Trophoblast cell (in vitro differentiated cells and primary cell): ENCODE measurements at regions not wholly inside any gene's neighbourhood (a gene's known extent, or its start where the extent isn't known, plus 50 kb on each side); places are given as distances from the start of the nearest gene placed in this dataset.

Source experiments
- DNase-seq, 2 donors: peaks; one replicate each; pipeline ENCODE4 v3.0.0-alpha.2; 2016
- H2AFZ ChIP-seq: 2 replicates; pipeline ENCODE4 v1.6.1; 2013; ENCODE audit warnings: low read length, moderate library complexity, mild to moderate bottlenecking; ENCODE audit not compliant: insufficient read depth, poor library complexity
- H2AK5ac ChIP-seq: 2 replicates; pipeline ENCODE4 v1.6.1; 2013; ENCODE audit warnings: mild to moderate bottlenecking, low read length
- H2BK120ac ChIP-seq: 2 replicates; pipeline ENCODE4 v1.6.1; 2013; ENCODE audit warnings: low read length, mild to moderate bottlenecking, moderate library complexity; ENCODE audit not compliant: insufficient read depth, poor library complexity
- H2BK12ac ChIP-seq: 2 replicates; pipeline ENCODE4 v1.6.1; 2013; ENCODE audit warnings: mild to moderate bottlenecking, low read length, moderate library complexity
- H2BK5ac ChIP-seq: 2 replicates; pipeline ENCODE4 v1.6.1; 2013; ENCODE audit warnings: low read length, low read depth, moderate library complexity, mild to moderate bottlenecking; ENCODE audit not compliant: poor library complexity
- H3K14ac ChIP-seq: 2 replicates; pipeline ENCODE4 v1.6.1; 2013; ENCODE audit warnings: mild to moderate bottlenecking, low read length
- H3K18ac ChIP-seq: 2 replicates; pipeline ENCODE4 v1.6.1; 2013; ENCODE audit warnings: mild to moderate bottlenecking, low read length
- H3K23ac ChIP-seq: 2 replicates; pipeline ENCODE4 v1.6.1; 2013; ENCODE audit warnings: low read length
- H3K27ac ChIP-seq: 2 replicates; pipeline ENCODE4 v1.5.1; 2013; ENCODE audit warnings: low read depth, mild to moderate bottlenecking, inconsistent platforms, low read length, moderate library complexity
- H3K27me3 ChIP-seq: 2 replicates; pipeline ENCODE4 v1.6.1; 2013; ENCODE audit warnings: inconsistent platforms, mild to moderate bottlenecking, low read length, moderate library complexity; ENCODE audit not compliant: insufficient read depth
- H3K36me3 ChIP-seq, 2 experiments: 1 replicate in 1 of 2; 2 replicates in 1 of 2; pipeline ENCODE4 v1.6.1; 2013; ENCODE audit warnings: low read length in 2 of 2, mild to moderate bottlenecking in 2 of 2, moderate library complexity in 1 of 2; ENCODE audit not compliant: insufficient read depth in 2 of 2, control insufficient read depth in 1 of 2
- H3K4ac ChIP-seq: 2 replicates; pipeline ENCODE4 v1.6.1; 2013; ENCODE audit warnings: low read depth, mild to moderate bottlenecking, low read length, moderate library complexity
- H3K4me1 ChIP-seq, 2 experiments: 1 replicate in 1 of 2; 2 replicates in 1 of 2; pipeline ENCODE4 v1.6.1; 2013; ENCODE audit warnings: low read length in 2 of 2, mild to moderate bottlenecking in 2 of 2, moderate library complexity in 1 of 2; ENCODE audit not compliant: insufficient read depth in 2 of 2, control insufficient read depth in 1 of 2
- H3K4me2 ChIP-seq: 2 replicates; pipeline ENCODE4 v1.6.1; 2013; ENCODE audit warnings: inconsistent platforms, mild to moderate bottlenecking, low read length, moderate library complexity
- H3K4me3 ChIP-seq: 2 replicates; pipeline ENCODE4 v1.5.1; 2013; ENCODE audit warnings: mild to moderate bottlenecking, low read depth, low read length, inconsistent platforms
- H3K79me1 ChIP-seq: one replicate; pipeline ENCODE4 v1.6.1; 2013; ENCODE audit warnings: low read length
- H3K79me2 ChIP-seq: 2 replicates; pipeline ENCODE4 v1.6.1; 2013; ENCODE audit warnings: low read length, mild to moderate bottlenecking; ENCODE audit not compliant: control insufficient read depth, insufficient read depth, poor library complexity
- H3K9ac ChIP-seq: 2 replicates; pipeline ENCODE4 v1.6.1; 2013; ENCODE audit warnings: mild to moderate bottlenecking, low read length
- H3K9me3 ChIP-seq: 2 replicates; pipeline ENCODE4 v1.6.1; 2013; ENCODE audit warnings: low read depth, mild to moderate bottlenecking, control low read depth, inconsistent platforms, low read length; ENCODE audit not compliant: insufficient read depth
- H4K12ac ChIP-seq: 2 replicates; pipeline ENCODE4 v1.6.1; 2013; ENCODE audit warnings: low read depth, mild to moderate bottlenecking, low read length, moderate library complexity
- H4K8ac ChIP-seq: 2 replicates; pipeline ENCODE4 v1.6.1; 2013; ENCODE audit warnings: low read depth, mild to moderate bottlenecking, low read length, moderate library complexity
- H4K91ac ChIP-seq: one replicate; pipeline ENCODE4 v1.6.1; 2013; ENCODE audit warnings: low read depth, mild to moderate bottlenecking, low read length, moderate library complexity
- WGBS: extraction: QIAGEN DNeasy Blood & Tissue Kit; methylation state at CpG from one replicate; pipeline ENCODE4 v1.1.7; 2013; ENCODE audit warnings: missing lambda C conversion rate; ENCODE audit not compliant: insufficient read length, insufficient coverage; ENCODE audit errors: extremely low coverage; 5-methylcytosine and 5-hydroxymethylcytosine counted together

DNA sequence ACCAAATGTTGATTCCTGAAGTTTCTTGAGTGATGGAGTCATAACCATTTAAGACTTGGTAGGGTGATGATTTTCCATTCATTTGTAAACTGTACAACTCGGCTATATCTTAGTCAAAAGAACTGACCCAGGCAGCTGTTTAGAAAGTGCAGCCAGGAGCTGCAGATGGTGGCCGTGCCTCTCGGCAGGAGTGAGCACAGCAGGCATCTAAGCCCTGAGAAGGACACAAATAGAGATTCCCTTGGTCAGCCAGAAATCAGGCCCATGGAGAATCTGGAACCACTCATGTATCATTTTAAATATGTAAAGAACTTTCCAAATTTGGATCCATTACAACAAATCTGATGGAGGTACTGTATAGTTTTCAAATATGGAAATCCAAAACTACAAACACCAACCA, 177.0 kb upstream of the AKR1E2 start:
- no peaks in the 10 kb centered on the region for H3K9me3 ChIP-seq
- H3K79me2 ChIP-seq: no peaks in the 10 kb centered on the region
- H2BK5ac ChIP-seq: no peak overlapping the region
- H3K14ac ChIP-seq: no peak overlapping the region
- H3K4me3 ChIP-seq: no peak overlapping the region
- H3K27ac ChIP-seq: no peak overlapping the region
- H2BK120ac ChIP-seq: no peak overlapping the region
- H3K27me3 ChIP-seq: no peaks in the 10 kb centered on the region
- H2BK12ac ChIP-seq: no peak overlapping the region
- no peak overlapping the region for H3K4me2 ChIP-seq
- no peaks in the 10 kb centered on the region for H3K36me3 ChIP-seq
- DNase-seq: no peak
- no peak overlapping the region for H3K18ac ChIP-seq
- H3K79me1 ChIP-seq: peaks cover 7% of the 10 kb centered on the region
- no CpG with 5 or more reads among the region's 3 CpGs for WGBS
- no peak overlapping the region for H4K8ac ChIP-seq
- no peak overlapping the region for H4K91ac ChIP-seq
- H2AK5ac ChIP-seq: no peak overlapping the region
- H4K12ac ChIP-seq: no peak overlapping the region
- peaks cover 2 to 6% of the 10 kb centered on the region in 2 experiments for H3K4me1 ChIP-seq
- no peak overlapping the region for H2AFZ ChIP-seq
- H3K4ac ChIP-seq: no peak overlapping the region
- H3K9ac ChIP-seq: no peak overlapping the region
- no peak overlapping the region for H3K23ac ChIP-seq

DNA sequence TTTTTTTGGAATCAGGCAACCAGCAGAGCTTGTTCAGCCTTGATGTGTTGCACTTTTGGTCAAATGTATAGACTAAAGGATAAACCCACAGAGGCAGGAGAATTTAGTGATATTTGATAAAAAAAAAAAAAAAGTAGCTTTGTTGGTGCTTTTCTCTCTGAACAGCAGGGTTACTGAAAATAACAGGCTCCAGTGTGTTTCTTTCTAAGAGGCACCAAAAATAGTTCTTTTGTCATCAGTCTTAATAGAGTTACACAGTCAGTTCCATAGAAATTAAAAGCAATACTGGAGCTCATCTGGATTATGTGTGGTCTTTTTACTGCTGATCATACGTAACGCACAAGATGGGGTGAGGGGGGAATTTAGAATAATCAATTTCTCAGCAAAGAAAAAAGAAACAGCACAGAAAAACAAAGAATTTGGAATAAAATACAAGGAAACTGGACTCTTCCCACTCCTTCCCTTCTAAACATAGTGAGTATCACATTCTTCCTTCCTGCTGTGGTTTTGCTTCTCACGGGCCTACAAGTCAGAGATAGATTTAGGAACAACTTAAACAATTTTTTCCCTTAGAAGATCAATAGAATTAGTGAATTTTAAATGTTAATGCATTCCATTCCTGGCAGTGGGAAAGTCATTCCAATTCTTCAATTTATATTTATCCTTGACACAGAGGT, 178.8 kb upstream of the AKR1E2 start:
- H4K91ac ChIP-seq: no peak overlapping the region
- no peak overlapping the region for H3K4me3 ChIP-seq
- H2AFZ ChIP-seq: no peak overlapping the region
- no peak overlapping the region for H3K4ac ChIP-seq
- no peak overlapping the region for H2AK5ac ChIP-seq
- H3K14ac ChIP-seq: no peak overlapping the region
- no peak overlapping the region for H4K8ac ChIP-seq
- H3K9ac ChIP-seq: no peak overlapping the region
- no peak overlapping the region for H3K4me2 ChIP-seq
- H3K79me1 ChIP-seq: peaks cover 4% of the 10 kb centered on the region
- no peak for DNase-seq
- H2BK12ac ChIP-seq: no peak overlapping the region
- no peaks in the 10 kb centered on the region for H3K79me2 ChIP-seq
- H4K12ac ChIP-seq: no peak overlapping the region
- no peaks in the 10 kb centered on the region for H3K27me3 ChIP-seq
- H3K27ac ChIP-seq: no peak overlapping the region
- WGBS: no CpG with 5 or more reads among the region's 3 CpGs
- H3K36me3 ChIP-seq: no peaks in the 10 kb centered on the region
- peaks cover 1 to 5% of the 10 kb centered on the region in 2 experiments for H3K4me1 ChIP-seq
- no peak overlapping the region for H3K23ac ChIP-seq
- no peak overlapping the region for H2BK5ac ChIP-seq
- no peak overlapping the region for H2BK120ac ChIP-seq
- no peak overlapping the region for H3K18ac ChIP-seq
- H3K9me3 ChIP-seq: no peaks in the 10 kb centered on the region

DNA sequence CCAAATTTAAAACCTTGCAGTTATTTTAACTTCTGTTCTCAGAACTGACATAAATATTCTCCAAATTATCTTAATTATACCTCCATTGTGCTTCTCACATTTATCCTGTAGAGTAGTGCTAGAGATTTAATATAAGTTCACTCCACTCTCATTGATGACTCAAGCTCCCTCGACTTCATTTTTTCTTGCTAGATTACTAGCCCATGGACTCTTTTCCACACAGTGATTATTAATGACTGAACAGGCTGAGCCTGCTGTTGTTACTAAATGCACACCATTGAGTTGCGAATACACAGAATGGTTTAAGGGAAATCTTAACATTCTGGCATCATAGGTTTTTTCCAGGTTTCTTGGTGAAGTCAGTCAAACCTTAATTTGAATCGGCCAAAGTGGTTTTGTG, 179.5 kb upstream of the AKR1E2 start:
- no peak overlapping the region for H3K14ac ChIP-seq
- no peak for DNase-seq
- no peak overlapping the region for H4K12ac ChIP-seq
- H3K23ac ChIP-seq: no peak overlapping the region
- H4K91ac ChIP-seq: no peak overlapping the region
- H2AK5ac ChIP-seq: no peak overlapping the region
- H3K9ac ChIP-seq: no peak overlapping the region
- H3K4me2 ChIP-seq: no peak overlapping the region
- no peak overlapping the region for H4K8ac ChIP-seq
- H3K18ac ChIP-seq: no peak overlapping the region
- no peaks in the 10 kb centered on the region for H3K9me3 ChIP-seq
- WGBS: no CpG with 5 or more reads among the region's 3 CpGs
- peaks cover 0 to 4% of the 10 kb centered on the region in 2 experiments for H3K4me1 ChIP-seq
- H2BK120ac ChIP-seq: no peak overlapping the region
- no peak overlapping the region for H3K4ac ChIP-seq
- no peak overlapping the region for H3K4me3 ChIP-seq
- no peaks in the 10 kb centered on the region for H3K79me1 ChIP-seq
- H3K79me2 ChIP-seq: no peaks in the 10 kb centered on the region
- no peaks in the 10 kb centered on the region for H3K36me3 ChIP-seq
- H2BK5ac ChIP-seq: no peak overlapping the region
- no peaks in the 10 kb centered on the region for H3K27me3 ChIP-seq
- no peak overlapping the region for H2BK12ac ChIP-seq
- no peak overlapping the region for H3K27ac ChIP-seq
- H2AFZ ChIP-seq: no peak overlapping the region

DNA sequence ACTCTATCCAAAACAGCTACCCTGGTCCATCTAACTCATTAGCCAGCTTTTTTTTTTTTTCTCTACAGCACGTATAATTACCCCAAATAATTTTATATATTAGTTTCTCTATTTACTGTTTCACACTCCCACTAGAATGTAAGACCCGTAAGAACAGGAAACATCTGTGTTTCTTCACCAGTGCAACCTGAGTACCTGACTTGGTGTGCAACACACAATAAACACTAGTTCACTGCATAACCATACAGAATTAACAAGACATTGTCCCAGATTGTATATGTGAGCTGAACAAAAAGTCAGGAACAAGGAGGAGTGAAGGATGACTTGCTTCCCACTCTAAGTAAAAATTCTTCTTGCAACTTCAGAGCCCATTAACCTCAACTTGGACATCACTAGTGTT, 180.2 kb upstream of the AKR1E2 start:
- no peak overlapping the region for H3K14ac ChIP-seq
- H3K4ac ChIP-seq: no peak overlapping the region
- H3K4me3 ChIP-seq: no peak overlapping the region
- H4K12ac ChIP-seq: no peak overlapping the region
- no peak overlapping the region for H3K27ac ChIP-seq
- no peaks in the 10 kb centered on the region for H3K79me1 ChIP-seq
- no peak for DNase-seq
- H2BK5ac ChIP-seq: no peak overlapping the region
- no peak overlapping the region for H3K23ac ChIP-seq
- no peaks in the 10 kb centered on the region for H3K36me3 ChIP-seq
- H2AK5ac ChIP-seq: no peak overlapping the region
- no CpG with 5 or more reads among the region's 2 CpGs for WGBS
- no peak overlapping the region for H2AFZ ChIP-seq
- H4K91ac ChIP-seq: no peak overlapping the region
- H3K18ac ChIP-seq: no peak overlapping the region
- no peak overlapping the region for H4K8ac ChIP-seq
- H3K79me2 ChIP-seq: no peaks in the 10 kb centered on the region
- no peaks in the 10 kb centered on the region for H3K27me3 ChIP-seq
- no peak overlapping the region for H3K4me2 ChIP-seq
- H2BK120ac ChIP-seq: no peak overlapping the region
- H2BK12ac ChIP-seq: no peak overlapping the region
- peaks cover 0 to 4% of the 10 kb centered on the region in 2 experiments for H3K4me1 ChIP-seq
- H3K9ac ChIP-seq: no peak overlapping the region
- H3K9me3 ChIP-seq: no peaks in the 10 kb centered on the region
